22Rv1 (cell line): ENCODE measurements at regions not wholly inside any gene's neighbourhood (a gene's known extent, or its start where the extent isn't known, plus 50 kb on each side); places are given as distances from the start of the nearest gene placed in this dataset.

Experiments
- ZFX ChIP-seq: fragments of 450-650 bp; IDR thresholded peaks from 2 replicates; pipeline ENCODE4 v1.6.1; 2017; ENCODE audit warnings: antibody characterized with exemption, borderline replicate concordance
- TF ChIP-seq, protein P1 (sequence below): fragments of 450-650 bp; IDR thresholded peaks from 2 replicates; pipeline ENCODE4 v1.5.1; 2017; ENCODE audit warnings: mild to moderate bottlenecking

DNA sequence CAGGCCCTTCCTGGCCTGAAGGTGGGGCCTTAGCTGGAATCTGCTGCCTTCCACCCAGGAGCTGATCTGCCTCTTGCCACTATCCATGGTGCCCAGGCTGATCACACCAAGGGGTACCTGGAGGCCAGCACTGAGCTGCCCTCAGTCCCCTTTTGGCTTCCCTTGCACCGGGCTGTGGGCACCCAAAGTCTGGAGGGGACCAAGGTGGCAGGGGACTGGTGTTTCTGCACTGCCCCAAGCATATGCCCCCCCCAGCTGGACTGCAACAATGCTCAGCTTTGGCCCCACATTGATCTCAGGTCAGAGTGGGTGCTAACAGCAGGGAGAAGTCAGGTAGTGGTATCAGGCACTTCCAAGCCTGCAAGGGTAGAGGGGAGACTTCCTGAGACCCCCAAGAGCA lies 902.6 kb upstream of the EPHA6 start:
- TF ChIP-seq, protein P1, sequence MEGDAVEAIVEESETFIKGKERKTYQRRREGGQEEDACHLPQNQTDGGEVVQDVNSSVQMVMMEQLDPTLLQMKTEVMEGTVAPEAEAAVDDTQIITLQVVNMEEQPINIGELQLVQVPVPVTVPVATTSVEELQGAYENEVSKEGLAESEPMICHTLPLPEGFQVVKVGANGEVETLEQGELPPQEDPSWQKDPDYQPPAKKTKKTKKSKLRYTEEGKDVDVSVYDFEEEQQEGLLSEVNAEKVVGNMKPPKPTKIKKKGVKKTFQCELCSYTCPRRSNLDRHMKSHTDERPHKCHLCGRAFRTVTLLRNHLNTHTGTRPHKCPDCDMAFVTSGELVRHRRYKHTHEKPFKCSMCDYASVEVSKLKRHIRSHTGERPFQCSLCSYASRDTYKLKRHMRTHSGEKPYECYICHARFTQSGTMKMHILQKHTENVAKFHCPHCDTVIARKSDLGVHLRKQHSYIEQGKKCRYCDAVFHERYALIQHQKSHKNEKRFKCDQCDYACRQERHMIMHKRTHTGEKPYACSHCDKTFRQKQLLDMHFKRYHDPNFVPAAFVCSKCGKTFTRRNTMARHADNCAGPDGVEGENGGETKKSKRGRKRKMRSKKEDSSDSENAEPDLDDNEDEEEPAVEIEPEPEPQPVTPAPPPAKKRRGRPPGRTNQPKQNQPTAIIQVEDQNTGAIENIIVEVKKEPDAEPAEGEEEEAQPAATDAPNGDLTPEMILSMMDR: no peak
- no peak for TF ChIP-seq ZFX
